ENCODE measurements at regions not wholly inside any gene's neighbourhood (a gene's known extent, or its start where the extent isn't known, plus 50 kb on each side); places are given as distances from the start of the nearest gene placed in this dataset.

DNA sequence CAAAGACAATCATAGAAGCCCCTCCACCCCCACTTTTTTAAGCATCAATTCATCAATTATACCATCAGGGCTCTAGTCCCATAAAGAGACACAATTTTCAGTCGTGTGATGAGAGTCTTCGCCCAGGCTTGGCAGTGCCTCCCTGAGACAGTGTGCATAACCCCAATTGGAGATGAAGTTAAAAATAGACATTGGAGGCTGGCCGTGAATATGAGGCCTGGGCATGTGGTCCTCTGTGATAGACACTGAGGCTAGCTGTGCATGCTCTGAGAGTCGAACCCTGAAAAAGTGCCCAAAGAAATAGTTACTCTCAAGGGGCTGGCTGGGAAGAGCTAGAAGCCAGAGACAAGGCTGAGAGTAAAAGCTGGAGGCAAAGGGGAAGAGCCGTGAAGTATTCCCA, 248.6 kb upstream of the NR4A3 start:
- DNase-seq (ENCODE audit: extremely low read depth, low read depth), result no peak

DNA sequence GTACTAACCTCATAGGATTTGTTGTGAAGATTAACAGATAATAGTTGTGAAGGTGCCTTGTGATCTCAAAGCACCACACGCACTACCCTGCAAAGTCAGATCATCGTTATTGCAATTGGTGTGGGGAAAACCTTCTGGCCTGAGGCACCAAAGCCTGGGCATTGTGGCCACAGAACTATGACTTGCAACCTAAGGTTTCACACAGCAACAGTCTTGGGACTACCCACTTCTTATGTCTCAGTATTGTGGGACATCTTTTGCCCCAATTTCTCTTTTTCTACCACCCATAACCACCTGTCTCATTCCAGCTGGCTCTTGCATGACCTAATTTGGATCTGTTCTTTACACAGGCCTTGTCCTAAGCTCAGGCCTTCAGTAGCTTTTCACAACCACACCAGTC, 247.8 kb upstream of the NR4A3 start:
- DNase-seq (ENCODE audit: extremely low read depth, low read depth), result no peak

DNA sequence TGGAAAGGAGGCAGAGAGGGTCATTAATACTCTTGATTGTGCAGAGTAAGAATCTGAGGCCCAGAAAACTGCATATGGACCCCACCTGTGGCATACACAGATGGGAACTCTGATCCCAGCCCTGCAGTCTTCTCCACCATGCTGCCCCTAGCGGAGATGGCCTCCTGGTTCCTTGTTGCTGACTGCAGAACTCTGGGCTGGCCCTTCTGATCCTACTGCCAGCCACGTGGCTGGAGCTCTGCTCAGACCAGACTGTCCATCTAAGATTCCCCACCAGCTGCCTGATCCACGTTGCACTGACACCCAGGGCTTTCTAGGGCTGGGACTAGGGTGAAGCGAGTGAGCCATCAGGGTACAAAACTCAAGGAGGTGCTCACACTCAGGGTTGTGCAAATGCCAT, 245.7 kb upstream of the NR4A3 start:
- no peak for DNase-seq (ENCODE audit: extremely low read depth, low read depth)

DNA sequence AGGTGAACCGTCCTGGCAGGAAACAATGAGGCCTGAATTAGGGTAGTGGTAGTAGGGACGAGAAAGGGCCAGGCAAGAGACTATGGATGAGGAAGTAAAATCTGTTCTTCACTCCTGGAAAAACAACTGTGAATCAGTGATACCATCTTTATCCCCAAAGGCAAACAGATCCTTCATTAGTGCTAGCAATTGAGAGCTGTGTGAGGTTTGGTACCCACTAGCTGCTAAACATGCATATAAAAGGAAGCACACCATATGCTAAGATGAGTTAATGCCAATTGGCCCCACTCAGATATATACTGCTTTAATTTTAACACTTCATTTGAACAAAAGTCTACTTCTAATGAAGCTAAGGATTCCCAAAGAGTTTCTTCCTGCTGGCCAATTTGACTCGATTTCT, 244.8 kb upstream of the NR4A3 start:
- no peak for DNase-seq (ENCODE audit: extremely low read depth, low read depth)

DNA sequence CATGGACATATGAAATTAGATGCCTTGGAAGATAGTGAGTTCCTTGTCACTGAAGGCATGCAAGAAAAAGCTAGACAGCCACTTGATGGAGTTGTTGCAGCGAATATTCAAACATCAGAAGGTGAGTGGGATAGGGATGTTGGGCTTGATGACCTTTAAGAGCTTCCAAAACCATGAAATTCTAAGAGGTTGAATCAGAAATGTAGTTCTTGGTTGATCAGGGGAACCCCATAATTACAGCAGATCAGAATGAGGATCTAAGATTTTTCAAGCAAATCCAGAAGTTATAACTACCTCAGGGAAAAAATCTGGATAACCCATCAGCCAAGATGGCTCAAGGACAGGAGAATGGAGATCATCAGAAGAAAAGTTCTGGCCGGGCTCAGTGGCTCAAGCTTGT, 244.3 kb upstream of the NR4A3 start:
- no peak for DNase-seq (ENCODE audit: extremely low read depth, low read depth)

DNA sequence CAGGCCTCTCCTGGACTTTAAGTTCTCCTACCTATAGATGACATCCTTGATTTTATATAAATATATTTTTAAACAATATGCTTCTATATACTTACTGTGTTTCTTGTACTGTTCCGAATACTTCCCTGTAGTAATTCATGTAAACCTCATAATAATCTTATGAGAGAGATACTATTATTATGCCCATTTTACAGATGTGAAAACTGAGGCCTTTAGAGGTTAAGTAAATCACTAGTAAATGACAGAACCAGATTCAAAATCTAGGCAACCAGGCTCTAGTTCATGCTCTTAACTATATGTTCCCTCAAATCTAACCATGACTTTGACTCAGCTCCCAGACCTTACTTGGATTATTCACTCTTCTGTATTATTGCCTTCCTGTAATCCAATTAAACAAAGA, 243.0 kb upstream of the NR4A3 start:
- no peak for DNase-seq (ENCODE audit: extremely low read depth, low read depth)

DNA sequence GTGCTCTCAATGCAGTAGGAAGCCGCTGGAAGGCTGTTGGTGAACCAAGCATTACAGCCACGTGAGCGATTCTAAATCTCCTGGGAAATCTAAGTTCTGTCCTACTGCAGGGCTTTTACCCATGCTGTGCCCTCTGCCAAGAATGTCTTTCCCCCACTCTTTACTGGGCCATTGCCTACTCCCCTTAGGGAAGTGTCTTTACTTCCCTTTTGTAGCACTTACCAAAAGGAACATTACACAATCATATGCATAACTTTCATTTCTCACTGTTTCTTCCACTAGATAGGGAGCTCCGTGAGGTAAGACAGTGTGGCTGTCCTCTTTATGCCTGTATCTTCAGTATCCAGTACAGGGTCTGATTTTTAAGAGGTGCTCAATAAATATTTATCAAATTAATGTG, 241.7 kb upstream of the NR4A3 start:
- no peak for DNase-seq (ENCODE audit: extremely low read depth, low read depth)

DNA sequence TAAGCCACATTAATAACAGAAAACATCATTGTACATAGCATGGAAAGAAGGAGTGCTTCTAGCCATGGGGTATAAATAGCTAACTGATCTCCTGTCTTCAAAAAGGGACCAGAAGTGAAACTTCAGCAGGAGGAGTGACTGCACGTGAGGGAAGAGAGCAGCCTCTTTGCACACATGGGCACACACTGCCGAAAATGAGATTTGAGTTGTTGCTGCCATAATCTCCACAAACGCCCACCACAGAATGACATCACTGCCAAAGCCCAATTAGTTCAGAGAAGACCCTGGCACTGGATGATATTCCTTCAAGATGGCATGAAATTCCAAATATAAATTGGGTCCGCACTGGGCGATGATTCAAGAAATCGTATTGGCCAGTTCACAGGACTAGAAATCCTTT, 238.9 kb upstream of the NR4A3 start:
- no peak for DNase-seq (ENCODE audit: extremely low read depth, low read depth)

DNA sequence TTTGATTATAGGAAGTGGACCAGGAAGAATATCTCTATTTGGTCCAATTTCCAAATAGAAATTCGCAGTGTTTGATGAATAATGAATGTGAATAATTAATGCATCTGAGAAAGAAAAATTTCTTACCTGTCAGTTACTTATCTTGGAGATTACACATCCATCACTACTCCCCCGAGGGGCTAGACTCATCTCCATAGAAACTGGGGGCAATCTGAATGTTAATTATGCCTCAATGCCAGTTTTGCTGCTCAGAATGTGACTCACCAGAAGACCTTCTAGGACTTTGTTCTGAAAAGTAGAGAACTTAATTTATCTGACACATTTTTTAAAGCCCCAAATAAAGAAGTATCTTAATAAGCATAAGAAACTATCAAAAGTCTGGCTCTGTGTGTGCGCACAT, 233.4 kb upstream of the NR4A3 start:
- DNase-seq (ENCODE audit: extremely low read depth, low read depth), result no peak

DNA sequence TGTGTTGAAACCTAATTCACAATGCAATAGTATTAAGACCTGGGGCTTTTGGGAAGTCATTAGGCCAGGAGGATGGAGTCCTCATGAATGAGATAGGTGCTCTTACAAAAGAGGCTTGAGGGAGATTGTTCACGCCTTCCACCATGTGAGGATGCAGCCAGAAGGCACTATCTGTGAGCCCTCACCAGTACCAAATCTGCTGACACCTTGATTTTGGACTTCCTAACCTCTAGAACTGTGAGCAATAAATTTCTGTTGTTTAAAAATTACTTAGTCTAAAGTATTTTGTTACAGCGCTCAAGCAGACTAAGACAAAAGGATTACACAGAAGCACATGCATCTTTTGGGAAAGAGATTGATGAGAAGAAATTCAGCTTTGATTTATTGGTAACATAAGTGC, 232.9 kb upstream of the NR4A3 start:
- no peak for DNase-seq (ENCODE audit: extremely low read depth, low read depth)

DNA sequence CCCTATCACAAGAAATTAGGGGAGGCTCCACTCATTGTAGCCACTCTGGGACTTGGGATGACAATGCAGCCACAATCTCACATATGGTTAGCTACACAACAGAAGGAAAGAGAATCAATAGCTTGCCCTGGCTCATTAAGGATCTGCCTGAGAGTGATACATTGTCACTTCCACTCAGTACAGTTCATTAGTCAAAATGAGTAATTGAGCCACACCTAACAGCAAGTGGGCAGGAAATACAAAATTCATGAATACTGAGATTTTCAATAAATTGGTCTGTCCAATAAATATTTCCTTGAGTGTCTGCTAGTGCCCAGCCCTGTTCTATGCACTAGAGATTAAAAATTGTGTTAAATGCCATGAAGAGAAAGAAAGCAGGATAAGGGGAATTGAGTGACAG, 231.3 kb upstream of the NR4A3 start:
- DNase-seq (ENCODE audit: extremely low read depth, low read depth), result no peak

DNA sequence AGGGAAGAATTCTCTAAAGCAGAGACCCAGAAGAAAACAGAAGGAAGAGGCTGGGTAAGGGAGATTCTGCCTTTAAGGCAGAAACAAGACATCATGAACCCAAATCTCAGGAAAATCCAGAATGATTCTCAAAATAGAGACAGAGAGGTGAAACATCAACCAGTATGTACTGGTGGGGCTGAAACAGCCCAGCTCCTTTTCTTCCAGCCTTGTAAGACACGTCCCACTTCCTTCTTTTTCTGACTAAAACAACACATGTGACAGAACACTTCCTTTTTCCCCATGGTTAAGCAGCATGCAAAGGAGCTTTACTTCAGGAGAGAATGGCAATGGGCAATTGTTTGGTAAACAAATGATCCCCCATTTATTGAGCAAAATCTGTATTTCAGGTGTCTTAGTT, 230.8 kb upstream of the NR4A3 start:
- DNase-seq (ENCODE audit: extremely low read depth, low read depth), result no peak

DNA sequence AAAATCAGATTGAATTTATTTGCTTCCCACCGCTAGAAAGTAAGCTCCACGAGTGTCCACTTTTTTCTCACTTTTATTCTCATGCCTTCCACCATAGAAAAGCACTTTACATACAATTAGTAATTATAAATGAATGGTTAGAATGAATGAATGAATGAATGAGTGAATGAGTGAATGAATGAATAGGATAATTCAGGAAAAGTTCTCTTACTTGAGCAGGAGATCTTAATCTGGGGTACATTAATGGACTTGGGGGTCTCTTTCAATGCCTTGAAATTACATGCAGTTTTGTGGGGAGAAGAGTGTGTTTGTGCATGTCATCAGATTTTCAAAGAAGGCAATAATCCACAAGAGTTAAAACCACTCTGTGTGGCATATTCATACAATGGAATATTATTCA, 229.9 kb upstream of the NR4A3 start:
- no peak for DNase-seq (ENCODE audit: extremely low read depth, low read depth)

DNA sequence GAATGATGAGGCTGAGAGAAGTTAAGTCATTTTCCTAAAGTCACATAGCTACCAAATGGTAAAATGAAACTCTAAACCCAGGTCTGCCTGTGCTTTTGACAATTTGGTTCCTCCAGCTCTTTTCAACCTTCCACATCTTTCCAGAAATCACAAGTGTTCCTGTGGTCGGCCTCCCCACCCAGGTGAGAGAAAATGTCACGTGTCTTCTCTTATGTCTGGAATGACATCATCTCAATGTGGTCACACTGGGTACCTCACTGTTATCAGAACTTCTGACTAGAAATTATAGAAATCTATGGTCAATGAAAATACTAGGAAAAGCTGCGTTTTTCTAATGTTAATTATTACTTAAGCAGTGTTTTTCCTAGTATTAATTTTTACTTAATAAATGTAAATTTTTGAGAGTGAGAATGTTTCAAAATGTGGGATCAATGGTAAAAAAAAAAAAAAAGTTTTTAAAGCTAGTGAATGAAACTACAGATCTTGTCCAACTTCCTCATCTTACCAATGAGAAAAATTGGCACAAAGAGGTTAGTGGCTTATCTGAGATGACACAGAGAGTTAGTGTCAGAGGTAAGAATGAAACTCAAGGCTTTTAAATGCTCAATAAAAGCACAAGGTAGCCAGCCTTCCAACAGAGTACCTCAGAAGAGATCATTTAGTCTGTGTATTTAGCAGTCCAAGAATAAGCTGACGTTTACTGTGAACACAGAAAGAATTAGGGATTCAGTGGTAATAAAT, 228.7 kb upstream of the NR4A3 start:
- no peak for DNase-seq (ENCODE audit: extremely low read depth, low read depth)

DNA sequence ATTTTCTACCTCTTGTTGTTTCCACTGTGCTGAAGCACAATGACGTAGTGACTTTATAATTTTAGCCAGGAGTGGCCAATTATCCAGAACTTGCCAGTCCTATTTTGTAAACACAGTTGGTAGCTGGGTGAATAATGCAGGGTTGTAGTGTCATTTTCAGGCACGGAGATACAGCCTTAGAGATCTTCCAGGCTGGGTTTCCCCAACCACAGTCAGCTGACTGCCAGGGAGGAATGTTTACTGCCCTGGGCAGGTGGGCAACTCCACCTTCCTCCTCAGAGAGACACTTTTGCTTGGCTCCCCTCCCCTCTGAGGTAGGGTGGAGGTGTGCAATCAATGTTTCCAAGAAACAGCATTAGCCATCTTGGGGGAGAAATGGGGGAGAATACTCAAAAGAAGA, 228.1 kb upstream of the NR4A3 start:
- DNase-seq (ENCODE audit: extremely low read depth, low read depth), result no peak

DNA sequence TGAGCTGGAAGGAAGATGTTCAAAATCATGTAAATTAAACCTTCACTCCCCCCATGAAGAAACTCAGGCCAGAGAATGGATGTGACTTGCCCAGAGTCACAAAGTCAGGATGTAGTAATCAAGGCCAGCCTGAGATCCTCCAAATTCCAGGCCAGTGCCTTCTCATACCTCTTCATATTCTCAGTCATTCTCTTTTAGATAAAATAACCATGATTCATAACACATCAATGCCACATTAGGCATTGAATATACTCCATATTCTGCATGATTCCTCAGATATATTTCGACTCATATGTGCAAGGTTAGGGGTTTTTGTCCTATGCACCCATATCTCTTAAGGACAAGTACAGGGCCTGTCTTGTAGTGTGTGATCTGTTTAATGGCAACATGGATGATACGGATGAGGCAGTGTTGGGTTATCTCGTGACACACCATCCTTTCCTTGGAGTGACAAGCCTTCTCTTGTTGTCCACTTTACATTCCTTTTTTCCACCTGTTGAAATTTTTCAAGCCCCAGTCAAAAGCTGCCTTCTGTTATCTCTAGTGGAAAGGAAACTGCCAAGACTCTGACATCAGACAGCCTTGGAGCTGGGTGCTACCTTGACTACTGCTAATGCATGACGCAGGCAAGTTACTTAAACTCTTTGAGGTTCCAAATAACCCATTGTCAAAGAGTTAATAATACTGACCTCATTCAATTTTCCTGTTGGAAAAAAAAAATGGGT, 227.5 kb upstream of the NR4A3 start:
- no peak for DNase-seq (ENCODE audit: extremely low read depth, low read depth)

DNA sequence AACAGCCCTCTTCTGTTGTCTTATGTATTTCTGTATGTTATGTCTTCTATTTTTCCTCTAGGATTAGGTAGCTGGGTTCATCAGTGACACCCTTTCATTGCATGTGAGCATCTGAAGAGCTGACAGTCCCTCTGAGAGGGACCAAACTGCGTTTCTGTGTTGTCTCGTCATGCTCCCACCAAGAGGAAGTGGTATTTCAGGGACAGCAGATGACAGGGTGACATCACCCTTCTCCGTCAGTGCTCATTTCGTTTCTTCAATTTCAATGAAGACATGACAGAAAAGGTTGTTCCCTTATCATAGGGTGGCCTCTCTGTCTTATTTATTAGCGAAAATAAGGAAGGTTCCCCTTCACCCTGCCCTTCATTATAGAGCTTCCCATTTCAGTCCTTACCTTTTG, 225.9 kb upstream of the NR4A3 start:
- DNase-seq (ENCODE audit: extremely low read depth, low read depth), result no peak

DNA sequence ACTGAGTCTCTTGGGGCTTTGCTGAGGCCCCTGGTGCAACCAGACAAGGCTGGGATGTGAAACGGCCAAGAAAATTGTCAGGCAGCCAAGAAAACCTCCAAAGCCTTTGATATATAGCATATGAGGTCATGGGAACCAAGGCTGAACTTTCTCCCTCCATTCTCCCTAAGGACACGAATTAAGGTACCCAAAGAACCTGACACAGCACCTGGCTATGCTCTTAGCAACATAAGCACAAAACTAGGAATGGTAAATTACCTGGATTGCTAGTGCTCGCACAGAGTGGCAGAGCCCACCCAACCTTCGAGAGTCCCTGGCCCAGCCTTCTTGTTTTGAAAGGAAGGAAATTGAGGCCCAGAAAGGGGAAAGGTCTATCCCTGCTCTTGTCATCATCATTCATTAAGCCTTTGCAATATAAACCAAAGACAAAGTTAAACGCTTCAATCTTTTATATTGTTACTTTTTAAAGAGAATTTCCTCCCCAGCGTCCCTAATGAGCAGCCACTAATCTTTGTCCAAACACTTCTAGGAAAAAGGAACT, 220.0 kb upstream of the NR4A3 start:
- DNase-seq (ENCODE audit: extremely low read depth, low read depth), result no peak

DNA sequence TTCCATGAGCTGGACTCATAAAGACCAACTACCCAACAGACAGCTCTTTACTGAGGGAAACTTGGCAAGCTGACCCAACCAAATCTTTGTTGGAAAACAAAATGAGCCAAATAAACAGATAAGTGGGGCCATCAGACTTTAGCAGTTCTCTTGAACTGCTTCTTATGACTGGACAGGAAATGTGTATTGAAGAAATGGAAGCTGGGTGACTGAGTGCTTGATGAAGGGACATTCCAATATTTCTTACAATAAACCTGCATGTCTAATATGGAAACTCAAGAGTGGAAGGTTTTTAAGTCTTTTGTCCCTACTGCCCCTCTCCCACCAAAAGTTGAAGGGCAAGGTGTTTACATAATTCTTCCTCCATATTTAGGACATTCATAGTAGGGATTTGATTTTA, 218.8 kb upstream of the NR4A3 start:
- DNase-seq (ENCODE audit: extremely low read depth, low read depth), result no peak

DNA sequence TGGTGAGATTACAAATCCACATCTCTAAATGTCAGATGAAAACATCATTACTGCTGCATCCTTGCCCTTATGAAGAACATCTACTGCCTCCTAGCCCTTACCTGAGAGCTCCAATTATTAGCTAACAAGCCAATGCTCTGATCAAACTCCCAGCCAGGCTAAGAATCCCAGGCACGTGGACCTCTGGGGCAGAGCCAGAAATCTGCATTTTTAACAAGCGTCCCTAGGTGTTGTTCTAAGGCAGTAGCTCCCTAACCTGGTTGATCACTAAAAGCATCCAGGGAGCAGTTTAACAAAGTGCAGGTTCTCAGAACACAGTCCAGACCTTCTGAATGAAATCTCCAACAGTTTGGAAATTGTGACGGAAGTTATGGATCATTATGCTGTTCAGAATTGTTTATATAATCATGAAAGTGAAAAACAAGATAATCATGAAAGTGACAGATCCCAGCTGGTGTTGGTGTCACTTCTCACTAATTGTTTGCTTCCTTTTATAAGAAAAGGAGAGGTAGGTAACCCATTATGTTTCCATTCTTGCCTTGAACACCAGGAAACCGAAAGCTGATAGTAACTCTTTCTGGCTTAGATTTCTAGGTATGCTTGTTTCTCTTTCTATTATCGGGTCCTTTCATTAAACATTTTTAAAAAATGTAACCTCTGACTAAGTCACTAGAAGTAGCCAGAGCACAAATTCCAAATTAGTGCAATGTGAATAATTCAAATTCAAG, 216.5 kb upstream of the NR4A3 start:
- DNase-seq (ENCODE audit: extremely low read depth, low read depth), result no peak

DNA sequence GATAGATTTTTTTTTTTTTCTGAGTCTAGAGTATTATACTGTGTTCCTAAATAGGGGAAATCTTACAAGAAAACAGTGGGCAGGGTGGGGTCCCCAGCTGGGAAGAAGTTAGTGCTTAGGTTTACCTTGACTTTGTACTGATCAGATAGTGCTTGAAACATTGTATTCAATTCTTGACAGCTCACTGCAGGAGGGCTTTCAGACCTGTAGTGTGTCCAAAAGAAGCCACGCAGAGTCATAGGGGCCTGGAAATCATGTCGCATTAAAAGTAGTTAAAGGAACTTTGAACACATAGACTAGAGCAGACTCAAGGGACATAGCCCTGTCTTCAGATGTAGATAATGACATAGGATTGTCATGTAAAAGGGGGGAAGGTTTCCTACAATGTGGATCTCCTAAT, 215.4 kb upstream of the NR4A3 start:
- DNase-seq (ENCODE audit: extremely low read depth, low read depth), result no peak

DNA sequence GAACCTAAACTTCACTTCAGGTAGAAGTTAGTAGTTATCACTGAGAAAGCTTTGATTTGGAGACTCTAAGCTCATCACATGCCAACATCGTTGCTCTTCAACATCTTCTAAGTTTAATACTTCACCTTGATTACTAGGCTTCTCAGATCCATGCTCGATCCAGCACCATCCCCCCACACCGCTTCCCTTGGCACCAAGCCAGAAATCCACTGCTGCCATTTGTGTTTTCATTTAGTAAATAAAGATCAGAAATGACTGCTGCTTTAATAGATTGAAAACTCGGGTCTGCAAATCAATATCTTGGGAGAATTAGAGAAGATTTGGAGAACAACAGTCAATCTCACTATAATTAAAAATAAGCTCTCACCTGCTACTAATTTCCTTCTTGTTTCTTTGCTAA, 214.7 kb upstream of the NR4A3 start:
- no peak for DNase-seq (ENCODE audit: extremely low read depth, low read depth)
